Choroid plexus epithelial cell (primary cell): ENCODE measurements at regions not wholly inside any gene's neighbourhood (a gene's known extent, or its start where the extent isn't known, plus 50 kb on each side); places are given as distances from the start of the nearest gene placed in this dataset.
"Not testable (repeated sequence)": the region's sequence is repeated elsewhere in the genome, so short reads cannot be mapped to it uniquely, and the experiment has no call there.

ENCODE experiments used
- DNase-seq: peaks from one replicate; pipeline ENCODE4 v3.0.0-alpha.2; 2010; ENCODE audit warnings: low read depth
- H3K4me3 ChIP-seq: 2 replicates; pipeline ENCODE4 v1.5.1; 2011; ENCODE audit warnings: low read depth, mild to moderate bottlenecking, control low read depth, low read length, moderate library complexity
- TF ChIP-seq, protein P1 (sequence below): conservative IDR thresholded peaks from 2 replicates; pipeline ENCODE4 v1.5.1; 2011; ENCODE audit warnings: low read depth, mild to moderate bottlenecking, control low read depth, inconsistent platforms, low read length, moderate library complexity

DNA sequence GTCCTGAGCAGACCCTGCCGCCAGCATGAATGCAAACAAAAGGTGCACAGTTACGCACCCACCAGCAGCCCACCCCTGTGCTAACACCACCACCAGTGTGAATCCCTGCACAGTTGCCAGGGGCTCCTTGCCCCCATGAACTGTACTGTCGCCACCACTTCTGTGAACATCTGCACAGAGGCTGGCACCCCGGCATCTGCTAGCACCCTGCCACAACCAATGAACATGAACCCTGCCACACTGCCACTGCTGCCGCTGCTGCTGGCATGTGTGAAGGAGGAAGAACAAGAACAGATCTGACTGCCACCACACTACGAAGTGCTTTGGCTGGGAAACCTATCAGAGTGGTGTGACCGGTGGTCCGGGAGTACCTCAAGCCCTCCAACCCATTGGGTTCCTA lies 261.3 kb downstream of the PARM1 start:
- TF ChIP-seq, protein P1, sequence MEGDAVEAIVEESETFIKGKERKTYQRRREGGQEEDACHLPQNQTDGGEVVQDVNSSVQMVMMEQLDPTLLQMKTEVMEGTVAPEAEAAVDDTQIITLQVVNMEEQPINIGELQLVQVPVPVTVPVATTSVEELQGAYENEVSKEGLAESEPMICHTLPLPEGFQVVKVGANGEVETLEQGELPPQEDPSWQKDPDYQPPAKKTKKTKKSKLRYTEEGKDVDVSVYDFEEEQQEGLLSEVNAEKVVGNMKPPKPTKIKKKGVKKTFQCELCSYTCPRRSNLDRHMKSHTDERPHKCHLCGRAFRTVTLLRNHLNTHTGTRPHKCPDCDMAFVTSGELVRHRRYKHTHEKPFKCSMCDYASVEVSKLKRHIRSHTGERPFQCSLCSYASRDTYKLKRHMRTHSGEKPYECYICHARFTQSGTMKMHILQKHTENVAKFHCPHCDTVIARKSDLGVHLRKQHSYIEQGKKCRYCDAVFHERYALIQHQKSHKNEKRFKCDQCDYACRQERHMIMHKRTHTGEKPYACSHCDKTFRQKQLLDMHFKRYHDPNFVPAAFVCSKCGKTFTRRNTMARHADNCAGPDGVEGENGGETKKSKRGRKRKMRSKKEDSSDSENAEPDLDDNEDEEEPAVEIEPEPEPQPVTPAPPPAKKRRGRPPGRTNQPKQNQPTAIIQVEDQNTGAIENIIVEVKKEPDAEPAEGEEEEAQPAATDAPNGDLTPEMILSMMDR = no peak
- no peak overlapping the region for H3K4me3 ChIP-seq
- no peak for DNase-seq

DNA sequence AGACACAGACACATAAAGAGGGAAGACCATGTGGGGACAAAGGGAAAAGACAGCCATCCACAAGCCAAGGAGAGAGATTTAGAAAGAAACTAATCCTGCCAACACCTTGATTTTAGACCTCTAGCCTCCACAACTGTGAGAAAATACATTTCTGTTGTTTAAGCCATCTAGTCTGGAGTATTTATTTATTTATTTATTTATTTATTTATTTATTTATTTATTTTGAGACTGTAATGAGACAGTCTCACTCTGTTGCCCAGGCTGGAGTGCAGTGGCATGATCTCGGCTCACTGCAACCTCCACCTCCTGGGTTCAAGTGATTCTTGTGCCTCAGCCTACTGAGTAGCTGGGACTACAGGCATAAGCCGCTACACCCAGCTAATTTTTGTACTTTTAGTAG lies 259.3 kb downstream of the PARM1 start:
- DNase-seq, H3K4me3 ChIP-seq: not testable (repeated sequence)

DNA sequence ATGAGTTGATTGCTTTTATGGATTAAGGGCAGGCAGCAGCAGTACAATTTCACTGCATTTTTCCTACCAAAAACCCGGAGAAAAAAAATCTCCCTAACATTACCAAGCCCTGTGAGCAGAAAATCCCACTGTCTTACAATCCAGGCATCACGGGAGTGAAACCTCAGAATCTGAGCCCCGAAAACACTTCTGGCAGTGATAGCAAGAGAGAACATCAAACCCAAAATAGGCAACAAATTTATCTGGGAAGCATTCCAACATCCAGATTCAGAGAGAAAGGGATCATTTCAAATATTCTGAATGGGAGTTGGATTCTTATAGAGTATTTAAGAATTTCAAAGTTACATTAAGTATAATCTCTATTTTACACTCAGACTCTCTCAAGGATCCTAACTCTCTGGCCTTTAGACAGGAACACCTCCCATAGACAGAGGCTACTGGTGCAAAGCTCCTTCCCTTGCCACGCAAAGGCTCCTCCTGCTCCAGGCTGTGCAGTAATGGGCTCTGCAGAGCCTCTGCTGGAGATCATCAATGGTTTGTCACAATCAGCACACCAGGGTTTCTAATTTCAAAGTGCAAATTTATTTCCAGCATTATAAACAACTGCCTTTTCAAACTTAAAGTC lies 256.9 kb downstream of the PARM1 start:
- no peak for DNase-seq
- TF ChIP-seq, protein P1 = no peak
- no peak overlapping the region for H3K4me3 ChIP-seq

DNA sequence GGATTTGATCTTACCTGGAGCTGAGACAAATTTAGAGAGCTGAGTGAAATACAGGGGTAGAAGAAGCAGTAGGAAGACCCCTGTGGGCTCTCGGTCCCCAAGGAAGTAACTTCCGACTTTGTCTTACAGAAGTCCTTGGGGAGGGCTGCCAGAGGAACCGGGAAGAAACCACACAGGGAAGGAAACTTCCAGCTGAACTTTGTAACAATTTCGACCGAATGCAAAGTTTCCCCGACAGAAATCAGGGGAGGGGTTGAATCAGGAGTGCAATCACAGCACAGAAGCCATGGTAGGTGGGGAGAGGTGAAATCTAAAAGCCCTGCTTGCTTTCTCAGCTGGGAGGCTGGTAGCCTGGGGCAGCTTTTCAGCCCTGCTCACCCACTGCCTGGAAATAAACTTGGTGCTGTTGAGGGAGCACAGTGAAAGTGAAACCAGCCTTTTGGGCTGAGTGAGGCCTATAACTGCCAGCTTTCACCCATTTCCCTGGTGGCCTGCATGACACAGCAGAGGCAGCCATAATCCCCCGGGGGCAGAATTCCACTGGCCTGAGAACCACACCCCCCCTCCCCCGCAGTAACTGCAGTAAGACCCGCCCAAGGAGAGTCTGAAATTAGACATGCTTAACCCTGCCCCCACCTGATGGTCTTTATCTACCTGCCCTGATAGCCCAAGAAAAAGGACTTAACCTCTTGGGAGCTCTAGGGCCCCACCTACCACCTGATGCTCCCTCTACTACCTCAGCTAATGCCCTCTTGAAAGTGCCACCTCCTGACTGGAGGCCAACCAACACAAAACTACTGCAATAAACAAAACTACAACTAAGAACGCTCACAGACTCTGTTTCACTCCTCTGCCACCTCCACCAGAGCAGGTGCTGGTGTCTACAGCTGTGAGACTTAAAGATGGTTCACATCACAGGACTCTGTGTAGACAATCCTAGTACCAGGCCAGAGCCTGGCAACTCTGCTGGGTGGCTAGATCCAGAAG lies 248.2 kb downstream of the PARM1 start:
- DNase-seq = no peak
- H3K4me3 ChIP-seq = no peak overlapping the region
- TF ChIP-seq, protein P1 = no peak

DNA sequence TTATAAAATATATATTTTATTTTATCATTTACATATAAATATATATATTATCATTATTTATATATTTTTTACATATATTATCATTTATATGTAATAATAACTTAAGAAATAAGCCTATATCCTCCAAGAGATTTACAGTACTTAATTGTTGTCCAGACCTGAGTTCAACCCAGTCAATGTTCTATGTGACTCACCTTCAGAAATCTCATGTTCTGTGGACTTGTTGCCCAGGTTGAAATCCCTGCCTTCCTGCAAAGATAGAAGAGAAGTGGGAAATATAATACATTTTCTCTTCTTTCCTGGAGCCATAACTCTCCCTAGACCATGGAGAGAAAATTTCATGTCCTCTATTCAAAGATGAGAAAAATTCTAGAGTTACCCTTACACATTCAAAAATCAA lies 247.3 kb downstream of the PARM1 start:
- TF ChIP-seq, protein P1 = no peak
- H3K4me3 ChIP-seq = no peak overlapping the region

DNA sequence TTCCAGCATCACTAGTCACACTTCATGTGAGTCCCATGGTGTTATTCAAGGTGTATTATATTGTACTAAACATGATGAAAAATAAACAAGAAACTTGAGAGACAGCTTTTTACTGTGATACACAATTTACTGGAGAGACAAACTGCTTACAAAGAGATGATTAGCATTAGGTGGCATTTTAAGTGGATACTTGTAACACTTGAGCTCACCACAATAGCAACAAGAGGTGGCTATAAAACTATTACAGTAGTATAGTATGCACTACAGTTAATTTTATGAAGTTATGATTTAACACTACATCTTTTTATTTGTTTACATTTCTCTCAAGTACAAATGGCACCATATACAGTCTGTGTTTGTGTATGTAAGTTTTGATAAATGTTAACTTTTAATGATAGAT lies 246.6 kb downstream of the PARM1 start:
- no peak overlapping the region for H3K4me3 ChIP-seq
- TF ChIP-seq, protein P1 = no peak
- DNase-seq = no peak

More for the DNA sequence above, 247.3 kb downstream of the PARM1 start:
- no peak for DNase-seq

DNA sequence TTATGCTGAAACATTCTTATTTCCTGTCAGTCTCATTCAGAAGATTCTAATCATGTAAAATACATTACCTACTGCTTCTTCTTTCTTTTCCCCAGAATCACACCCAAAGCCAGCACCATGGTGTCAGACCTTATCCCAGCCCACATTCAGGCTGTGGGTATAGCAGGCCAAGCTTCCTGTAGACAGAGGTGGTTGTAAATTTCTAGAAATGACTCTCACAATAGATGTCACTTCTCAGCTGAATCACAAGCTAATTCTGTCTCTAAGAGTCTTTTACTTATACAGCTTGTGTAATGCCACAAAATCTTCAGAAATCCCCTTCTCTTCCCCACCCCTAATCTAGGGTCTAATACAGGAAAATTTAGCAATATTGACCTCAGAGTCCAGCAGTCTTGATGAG lies 239.6 kb downstream of the PARM1 start:
- no peak overlapping the region for H3K4me3 ChIP-seq
- no peak for DNase-seq
- TF ChIP-seq, protein P1 = no peak
